Medulla oblongata (tissue), 1 donor: ENCODE measurements at regions not wholly inside any gene's neighbourhood (a gene's known extent, or its start where the extent isn't known, plus 50 kb on each side); places are given as distances from the start of the nearest gene placed in this dataset.
A peak's percentile ranks its signal among the peaks of the same experiment; 100 is the strongest.

Experiments used
- DNase-seq: peaks from one replicate; pipeline ENCODE4 v3.0.0-alpha.2; 2015; ENCODE audit errors: extremely low spot score

- DNase-seq, result no peak
These were observed 215.6 kb downstream of the TMEM114 start for GRCh38 chr16:8374586-8375231.

GRCh38 chr16:8373676-8374431 lies 216.5 kb downstream of the TMEM114 start:
- no peak for DNase-seq

- DNase-seq, result no peak
These were observed 218.2 kb downstream of the TMEM114 start for GRCh38 chr16:8372141-8372540.

- DNase-seq, result no peak
These were observed 219.7 kb downstream of the TMEM114 start for GRCh38 chr16:8370374-8371270.

- no peak for DNase-seq
These were observed 231.4 kb downstream of the TMEM114 start for GRCh38 chr16:8358937-8359336.

GRCh38 chr16:8355675-8356074 lies 234.6 kb downstream of the TMEM114 start:
- DNase-seq, result peak; percentile 4

- no peak for DNase-seq
These were observed 244.0 kb downstream of the TMEM114 start for GRCh38 chr16:8346294-8346693.

- DNase-seq, result no peak
These were observed 248.0 kb downstream of the TMEM114 start for GRCh38 chr16:8342276-8342675.

- no peak for DNase-seq
These were observed 259.6 kb downstream of the TMEM114 start for GRCh38 chr16:8330761-8331160.

- DNase-seq, result no peak
These were observed 264.1 kb downstream of the TMEM114 start for GRCh38 chr16:8326232-8326631.

GRCh38 chr16:8323153-8323552 lies 267.2 kb downstream of the TMEM114 start:
- no peak for DNase-seq

GRCh38 chr16:8320131-8320530 lies 270.2 kb downstream of the TMEM114 start:
- DNase-seq, result no peak

- DNase-seq, result no peak
These were observed 279.5 kb downstream of the TMEM114 start for GRCh38 chr16:8310816-8311215.

- no peak for DNase-seq
These were observed 280.0 kb downstream of the TMEM114 start for GRCh38 chr16:8310323-8310722.

GRCh38 chr16:8305201-8305600 lies 285.1 kb downstream of the TMEM114 start:
- DNase-seq, result no peak

- no peak for DNase-seq
These were observed 290.7 kb downstream of the TMEM114 start for GRCh38 chr16:8299635-8300034.

- DNase-seq, result no peak
These were observed 294.6 kb downstream of the TMEM114 start for GRCh38 chr16:8295513-8296237.

- no peak for DNase-seq
These were observed 296.9 kb downstream of the TMEM114 start for GRCh38 chr16:8293413-8293812.

- DNase-seq, result no peak
These were observed 298.0 kb downstream of the TMEM114 start for GRCh38 chr16:8292271-8292670.

- no peak for DNase-seq
These were observed 304.0 kb downstream of the TMEM114 start for GRCh38 chr16:8286348-8286747.

GRCh38 chr16:8283195-8283594 lies 307.1 kb downstream of the TMEM114 start:
- no peak for DNase-seq
